Erythroblast (primary cell): ENCODE measurements at regions not wholly inside any gene's neighbourhood (a gene's known extent, or its start where the extent isn't known, plus 50 kb on each side); places are given as distances from the start of the nearest gene placed in this dataset.

Experiments used
- DNase-seq, 2 experiments: peaks; one replicate each; lab custom pipeline; 2025; lab: John Stamatoyannopoulos, UW
- GATA1 ChIP-seq: IDR thresholded peaks from 2 replicates; pipeline ENCODE4 v1.6.1; 2011; ENCODE audit warnings: low read depth, mild to moderate bottlenecking, control low read depth, low read length, moderate library complexity
- POLR2A ChIP-seq: IDR thresholded peaks from 2 replicates; pipeline ENCODE4 v1.6.1; 2011; ENCODE audit warnings: mild to moderate bottlenecking, low read length

DNA sequence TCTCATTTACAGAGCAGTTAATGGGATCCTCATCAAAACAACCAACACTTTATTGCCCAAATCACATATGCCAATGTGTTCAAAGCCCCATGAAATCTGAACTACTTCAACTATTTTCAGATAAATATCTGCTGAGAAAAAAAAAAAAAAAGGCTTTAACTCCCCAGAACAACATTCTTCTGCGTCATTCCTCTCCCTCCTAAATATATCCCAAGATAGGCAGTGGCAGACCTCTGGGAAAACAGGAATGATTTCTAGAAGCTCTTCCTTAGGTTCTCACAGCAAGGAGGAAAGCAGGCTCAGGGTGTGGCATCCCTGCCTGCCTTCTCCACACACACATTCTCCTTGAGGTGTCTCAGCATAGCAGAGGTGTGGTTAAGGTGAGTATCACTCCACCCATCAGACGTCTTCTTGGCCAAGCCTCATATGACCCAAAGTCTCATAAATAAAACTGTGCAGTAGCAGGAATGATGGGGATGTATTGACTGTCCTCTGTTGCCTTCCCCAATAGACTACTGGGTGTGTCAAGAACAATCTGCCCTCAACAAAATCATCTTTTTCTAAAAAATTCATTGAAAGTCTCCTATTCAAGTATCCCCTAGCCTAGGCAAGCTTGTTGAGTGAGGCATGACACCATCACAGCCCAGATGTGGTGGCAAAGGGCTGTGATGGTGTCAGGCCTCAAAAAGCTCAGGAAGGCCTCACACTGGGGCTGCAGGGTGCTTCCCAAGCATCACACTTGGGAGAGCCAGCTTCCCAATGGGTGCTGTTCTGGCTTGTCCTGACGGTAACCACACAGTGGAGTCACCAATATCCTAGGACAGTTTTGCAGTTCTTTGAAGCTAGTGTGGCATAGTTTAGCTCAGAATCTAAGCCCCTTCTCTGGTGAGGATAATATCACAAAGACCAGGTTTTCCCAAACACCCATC, 135.4 kb upstream of the SOX9 start:
- no peak for DNase-seq
- no peak for TF ChIP-seq POLR2A
- TF ChIP-seq GATA1 = no peak

DNA sequence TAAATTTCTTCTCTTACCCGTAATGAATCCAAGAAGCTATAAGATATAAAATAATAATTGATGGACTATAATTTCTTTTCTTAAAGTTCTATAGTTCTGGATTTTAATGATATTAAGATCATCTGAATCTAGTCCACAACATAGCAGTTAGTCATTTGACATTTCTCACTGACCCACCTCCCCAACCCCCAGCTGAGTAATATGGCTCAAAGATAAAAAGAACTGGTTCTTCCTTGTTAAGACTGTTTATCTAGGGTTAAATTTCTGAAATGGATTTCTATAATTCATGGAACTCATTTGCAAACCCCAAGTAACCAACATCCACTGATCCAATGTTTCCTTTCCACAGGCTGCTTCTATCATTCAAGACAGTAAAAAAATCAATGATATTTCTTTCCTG, 133.9 kb upstream of the SOX9 start:
- no peak for DNase-seq
- no peak for TF ChIP-seq GATA1
- TF ChIP-seq POLR2A = no peak

DNA sequence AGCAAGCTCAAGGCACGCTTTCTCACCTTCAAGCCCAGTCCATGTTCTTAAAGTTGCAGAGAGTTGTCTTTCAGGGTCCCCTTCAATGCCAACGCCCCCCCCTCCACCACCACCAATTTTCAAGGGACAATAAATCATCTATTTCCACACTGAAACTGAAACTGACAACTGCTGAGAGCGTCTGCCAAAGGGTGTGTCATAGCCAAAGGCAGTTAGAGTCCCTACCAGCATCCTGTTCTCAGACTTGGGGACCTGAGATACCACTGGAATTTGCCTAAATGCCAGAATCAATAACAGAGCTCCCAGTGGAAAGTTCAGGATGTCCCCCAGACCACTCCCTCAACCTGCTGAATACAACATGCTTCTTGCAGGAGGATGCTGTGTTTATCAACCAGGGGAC, 133.2 kb upstream of the SOX9 start:
- DNase-seq = no peak
- TF ChIP-seq GATA1 = no peak

DNA sequence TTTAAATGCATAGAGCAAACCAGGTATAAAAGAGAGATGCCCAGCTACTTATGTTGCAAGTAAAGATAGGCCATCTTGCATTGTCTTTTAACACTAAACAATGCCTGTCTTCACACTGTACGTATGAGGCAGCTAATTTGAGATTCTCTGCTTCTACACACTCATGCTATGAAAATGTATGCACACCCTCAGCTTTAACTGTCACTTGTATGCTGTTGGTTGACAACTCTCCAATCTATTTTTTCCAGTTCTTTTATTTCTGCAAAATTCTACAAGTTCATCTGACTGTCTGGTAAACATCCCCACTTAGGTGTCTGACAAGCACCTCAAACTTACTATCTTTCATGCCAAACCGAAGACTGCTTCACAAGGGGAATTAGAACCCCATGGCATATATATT, 131.7 kb upstream of the SOX9 start:
- TF ChIP-seq GATA1 = no peak
- TF ChIP-seq POLR2A = no peak
- DNase-seq = no peak

DNA sequence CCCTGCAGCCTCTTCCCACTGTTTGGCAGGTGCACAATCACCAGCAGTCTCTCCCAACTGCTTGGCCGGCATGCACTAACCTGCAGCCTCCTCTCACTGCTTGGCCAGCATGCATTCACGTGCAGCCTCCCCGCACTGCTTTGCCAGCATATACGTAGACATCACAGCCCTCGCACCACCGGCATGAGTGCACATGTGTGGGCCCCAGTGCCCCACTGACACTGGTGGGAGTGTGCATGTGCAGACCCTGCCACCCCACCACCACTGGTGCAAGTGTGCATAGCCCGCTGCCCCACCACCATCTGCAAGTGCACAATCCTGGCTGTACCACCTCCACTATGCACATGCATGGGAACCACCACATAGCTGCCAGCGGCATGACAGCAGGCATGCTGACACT, 127.5 kb upstream of the SOX9 start:
- TF ChIP-seq POLR2A (no peak), GATA1 (no peak)
- DNase-seq = no peak

DNA sequence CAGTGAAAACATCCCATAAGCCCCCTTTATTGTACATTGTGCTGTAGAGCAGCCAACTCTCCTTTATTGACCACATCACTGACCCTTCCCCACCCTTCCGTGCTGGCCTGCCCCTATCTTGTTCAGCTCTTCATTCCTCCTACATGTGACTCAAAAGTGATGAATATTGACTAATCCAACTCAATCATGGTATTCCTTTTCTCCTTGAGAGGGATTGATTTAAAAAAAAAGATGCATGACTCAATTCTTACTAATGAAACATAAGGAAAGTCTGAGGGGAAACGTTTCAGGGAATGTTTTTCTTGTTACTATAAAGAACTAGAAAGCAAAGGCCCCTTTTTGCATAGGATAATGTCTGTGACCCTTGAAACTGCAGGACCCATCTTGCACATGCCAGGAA, 125.2 kb upstream of the SOX9 start:
- DNase-seq = no peak
- TF ChIP-seq POLR2A = no peak
- no peak for TF ChIP-seq GATA1

DNA sequence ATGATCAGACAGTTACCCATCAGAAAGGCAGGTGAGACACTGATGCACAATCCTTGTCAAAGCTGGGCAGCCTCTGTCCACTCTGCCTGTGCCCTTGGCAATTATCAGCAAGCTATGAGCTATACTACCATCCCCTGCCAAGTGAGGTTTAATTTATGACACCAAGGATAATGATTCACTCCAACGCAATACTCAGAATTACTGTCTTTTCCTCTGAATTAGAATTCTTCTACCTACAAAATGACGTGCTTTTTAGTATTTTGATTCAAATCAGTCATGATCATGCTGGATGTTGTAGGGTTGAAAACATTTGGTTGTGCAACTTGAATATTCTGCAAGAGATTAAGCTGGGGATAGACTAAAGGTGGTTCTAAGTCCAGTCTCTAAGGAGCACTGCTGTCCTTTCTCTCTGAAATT, 116.8 kb upstream of the SOX9 start:
- TF ChIP-seq POLR2A (no peak), GATA1 (no peak)
- DNase-seq = no peak

GRCh38 chr17:72004611-72005331, 116.0 kb upstream of the SOX9 start:
- no peak for DNase-seq
- TF ChIP-seq GATA1 (no peak), POLR2A (no peak)

- TF ChIP-seq GATA1 = no peak
- TF ChIP-seq POLR2A = no peak
- no peak for DNase-seq
Observed at GRCh38 chr17:72005332-72006163, 115.3 kb upstream of the SOX9 start.

- no peak for TF ChIP-seq GATA1
- no peak for TF ChIP-seq POLR2A
- no peak for DNase-seq
Observed at GRCh38 chr17:72008236-72008876, 112.5 kb upstream of the SOX9 start.

DNA sequence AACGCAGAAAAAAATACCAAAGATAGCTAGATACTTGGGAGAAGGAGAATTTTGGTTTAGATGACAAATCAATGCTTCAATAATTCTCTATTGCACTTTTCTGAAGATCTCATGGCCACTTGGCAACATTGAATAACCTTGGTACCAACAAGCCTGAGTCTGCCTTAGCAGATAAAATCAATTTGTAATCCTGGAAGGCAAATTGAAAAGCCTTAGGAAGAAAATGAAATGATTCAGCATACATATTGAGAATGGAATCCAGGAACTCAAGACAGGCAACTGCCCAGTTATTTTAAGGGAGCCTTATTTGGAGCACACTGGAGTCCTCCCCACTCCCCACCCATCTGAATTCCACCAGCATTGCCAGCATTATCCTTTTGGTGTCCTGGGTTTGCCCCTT, 109.3 kb upstream of the SOX9 start:
- no peak for DNase-seq
- no peak for TF ChIP-seq GATA1
- no peak for TF ChIP-seq POLR2A

- no peak for DNase-seq
- TF ChIP-seq GATA1 (no peak), POLR2A (no peak)
Observed at GRCh38 chr17:72021417-72022041, 99.3 kb upstream of the SOX9 start.
